Large intestine (tissue), 3 donors: ENCODE measurements at regions not wholly inside any gene's neighbourhood (a gene's known extent, or its start where the extent isn't known, plus 50 kb on each side); places are given as distances from the start of the nearest gene placed in this dataset.

Experiments
- DNase-seq, 2 donors: peaks; one replicate each; pipeline versions ENCODE4 v3.0.0 to v3.0.0-alpha.2; 2013
- H3K27ac ChIP-seq: one replicate; pipeline ENCODE4 v1.5.1; 2013; ENCODE audit warnings: low read length
- H3K27me3 ChIP-seq: 2 replicates; pipeline ENCODE4 v1.6.1; 2013; ENCODE audit warnings: low read length; ENCODE audit not compliant: control insufficient read depth, insufficient read depth
- H3K36me3 ChIP-seq: 2 replicates; pipeline ENCODE4 v1.6.1; 2013; ENCODE audit warnings: low read length; ENCODE audit not compliant: control insufficient read depth, insufficient read depth
- H3K4me1 ChIP-seq: one replicate; pipeline ENCODE4 v1.6.1; 2013; ENCODE audit warnings: low read length; ENCODE audit not compliant: control insufficient read depth, insufficient read depth
- H3K4me3 ChIP-seq: one replicate; pipeline ENCODE4 v1.5.1; 2013; ENCODE audit warnings: low read length
- H3K9me3 ChIP-seq: one replicate; pipeline ENCODE4 v1.6.1; 2013; ENCODE audit warnings: mild to moderate bottlenecking, low read depth, low read length, moderate library complexity; ENCODE audit not compliant: control insufficient read depth
- WGBS: methylation state at CpG from one replicate; pipeline ENCODE4 v1.1.5; 2013; ENCODE audit warnings: low lambda C conversion rate; ENCODE audit not compliant: insufficient coverage; 5-methylcytosine and 5-hydroxymethylcytosine counted together

DNA sequence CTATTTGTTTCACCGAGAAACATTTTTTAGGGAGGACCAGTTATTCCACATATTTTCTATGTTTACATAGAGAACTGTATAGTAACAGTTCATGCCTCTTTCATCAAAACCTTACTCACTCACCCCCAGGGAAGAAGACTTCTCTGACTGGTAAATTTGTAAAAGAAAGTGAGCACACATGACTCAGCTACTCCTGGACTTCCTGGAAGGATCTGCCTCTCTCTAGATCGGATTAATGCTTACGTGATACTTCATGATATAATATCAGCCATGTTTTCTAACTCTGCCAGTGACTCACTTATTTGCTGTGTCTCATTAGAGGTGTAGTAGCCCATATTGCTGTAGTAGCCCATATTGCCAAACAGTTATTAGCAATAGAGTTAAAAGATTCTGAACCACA lies 494.3 kb upstream of the ATXN7L3B start:
- DNase-seq, result no peak
- WGBS, result 48% methylated on average over 2 of the region's 3 CpGs
- H3K4me3 ChIP-seq, result no peak overlapping the region
- no peaks in the 10 kb centered on the region for H3K36me3 ChIP-seq
- no peaks in the 10 kb centered on the region for H3K4me1 ChIP-seq
- H3K27me3 ChIP-seq, result no peaks in the 10 kb centered on the region
- H3K27ac ChIP-seq, result no peak overlapping the region
- no peaks in the 10 kb centered on the region for H3K9me3 ChIP-seq

GRCh38 chr12:74049348-74049747 lies 488.3 kb upstream of the ATXN7L3B start:
- Histone ChIP-seq H3K36me3 (no peaks in the 10 kb centered on the region), H3K4me1 (no peaks in the 10 kb centered on the region), H3K27ac (no peak overlapping the region), H3K9me3 (no peaks in the 10 kb centered on the region), H3K27me3 (no peaks in the 10 kb centered on the region), H3K4me3 (no peak overlapping the region)
- 80% methylated on average over 1 of the region's 3 CpGs for WGBS
- no peak for DNase-seq

- 100% methylated on average over 1 of the region's 1 CpG for WGBS
- no peak overlapping the region for H3K27ac ChIP-seq
- H3K4me1 ChIP-seq, result no peaks in the 10 kb centered on the region
- H3K9me3 ChIP-seq, result no peaks in the 10 kb centered on the region
- no peaks in the 10 kb centered on the region for H3K27me3 ChIP-seq
- H3K4me3 ChIP-seq, result no peak overlapping the region
- H3K36me3 ChIP-seq, result no peaks in the 10 kb centered on the region
- DNase-seq, result no peak
These were observed 485.8 kb upstream of the ATXN7L3B start for GRCh38 chr12:74051848-74052247.

- Histone ChIP-seq H3K36me3 (no peaks in the 10 kb centered on the region), H3K27me3 (no peaks in the 10 kb centered on the region), H3K9me3 (no peaks in the 10 kb centered on the region), H3K4me3 (no peak overlapping the region), H3K4me1 (no peaks in the 10 kb centered on the region), H3K27ac (no peak overlapping the region)
- no peak for DNase-seq
- no CpG with 5 or more reads among the region's 2 CpGs for WGBS
These were observed 471.2 kb upstream of the ATXN7L3B start for GRCh38 chr12:74066476-74066875.

- Histone ChIP-seq H3K4me3 (no peak overlapping the region), H3K27ac (no peak overlapping the region), H3K27me3 (no peaks in the 10 kb centered on the region), H3K9me3 (no peaks in the 10 kb centered on the region), H3K4me1 (no peaks in the 10 kb centered on the region), H3K36me3 (no peaks in the 10 kb centered on the region)
- WGBS, result 100% methylated on average over 2 of the region's 3 CpGs
- no peak for DNase-seq
These were observed 466.5 kb upstream of the ATXN7L3B start for GRCh38 chr12:74071182-74071581.

DNA sequence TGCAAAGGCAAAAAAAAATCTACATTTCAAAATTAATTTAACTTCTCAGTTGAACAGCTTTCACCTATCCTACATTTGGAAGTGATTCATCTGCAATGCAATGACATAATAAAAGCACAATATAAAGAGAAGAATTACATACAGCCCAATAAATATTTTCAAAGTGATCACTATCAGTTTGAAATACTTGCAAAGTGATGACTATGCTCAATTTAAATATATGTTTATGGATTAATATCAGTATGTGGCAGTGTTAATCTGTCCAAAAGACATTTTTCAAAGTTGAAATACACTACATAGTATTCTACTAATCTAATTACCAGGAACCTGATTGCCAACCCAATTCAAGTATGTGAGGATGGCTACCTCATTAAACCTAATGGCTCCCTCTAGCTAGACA lies 460.7 kb upstream of the ATXN7L3B start:
- H3K27me3 ChIP-seq, result no peaks in the 10 kb centered on the region
- H3K27ac ChIP-seq, result no peak overlapping the region
- H3K4me3 ChIP-seq, result no peak overlapping the region
- no peak for DNase-seq
- no peaks in the 10 kb centered on the region for H3K9me3 ChIP-seq
- H3K36me3 ChIP-seq, result no peaks in the 10 kb centered on the region
- H3K4me1 ChIP-seq, result no peaks in the 10 kb centered on the region

DNA sequence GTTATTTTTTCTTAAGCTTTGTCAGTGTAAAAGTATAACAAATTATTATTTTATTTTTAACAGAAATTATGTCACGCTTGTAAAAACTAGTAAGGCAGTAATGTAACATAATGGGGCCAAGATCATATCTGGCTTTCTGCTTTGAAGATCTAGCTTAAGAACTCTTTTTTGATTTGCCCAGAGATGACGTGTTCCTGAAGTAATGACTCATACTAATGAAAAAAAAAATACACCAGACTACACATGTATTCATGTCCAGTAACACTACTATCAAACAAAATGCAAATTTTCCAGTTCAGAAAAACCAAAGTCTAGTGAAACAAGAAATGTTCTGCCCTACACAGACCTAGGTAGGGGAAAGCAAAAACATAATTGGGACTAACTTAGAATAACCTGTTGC lies 432.2 kb upstream of the ATXN7L3B start:
- H3K27me3 ChIP-seq, result no peaks in the 10 kb centered on the region
- no peaks in the 10 kb centered on the region for H3K36me3 ChIP-seq
- no peak for DNase-seq
- WGBS, result 79% methylated on average over 2 of the region's 2 CpGs
- no peaks in the 10 kb centered on the region for H3K4me1 ChIP-seq
- no peak overlapping the region for H3K4me3 ChIP-seq
- H3K27ac ChIP-seq, result no peak overlapping the region
- H3K9me3 ChIP-seq, result no peaks in the 10 kb centered on the region

DNA sequence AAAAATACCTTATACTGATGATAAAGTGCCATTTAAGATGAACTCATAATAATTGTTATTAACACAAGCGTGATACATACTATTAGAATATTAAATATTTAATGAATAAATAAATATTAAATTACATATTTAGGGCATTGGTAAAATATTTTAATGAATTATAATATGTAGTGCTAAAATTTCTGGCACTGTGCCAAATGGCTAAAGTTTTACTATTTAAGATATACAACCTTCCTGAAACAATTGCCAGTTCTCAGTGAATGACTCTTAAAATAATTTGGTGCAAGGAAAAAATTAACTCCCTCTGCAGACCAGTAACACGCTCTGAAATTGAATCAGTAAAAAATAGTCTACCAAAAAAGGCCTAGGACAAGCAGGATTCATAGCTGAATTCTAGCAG lies 428.9 kb upstream of the ATXN7L3B start:
- no peak overlapping the region for H3K27ac ChIP-seq
- H3K9me3 ChIP-seq, result no peaks in the 10 kb centered on the region
- H3K36me3 ChIP-seq, result no peaks in the 10 kb centered on the region
- no peak overlapping the region for H3K4me3 ChIP-seq
- 100% methylated on average over 1 of the region's 2 CpGs for WGBS
- no peaks in the 10 kb centered on the region for H3K27me3 ChIP-seq
- no peaks in the 10 kb centered on the region for H3K4me1 ChIP-seq
- no peak for DNase-seq

GRCh38 chr12:74111688-74112360 lies 425.8 kb upstream of the ATXN7L3B start:
- no peaks in the 10 kb centered on the region for H3K36me3 ChIP-seq
- no peak overlapping the region for H3K27ac ChIP-seq
- no peak for DNase-seq
- no peaks in the 10 kb centered on the region for H3K9me3 ChIP-seq
- WGBS, result 100% methylated on average over 1 of the region's 8 CpGs
- no peaks in the 10 kb centered on the region for H3K4me1 ChIP-seq
- H3K27me3 ChIP-seq, result no peaks in the 10 kb centered on the region
- no peak overlapping the region for H3K4me3 ChIP-seq

DNA sequence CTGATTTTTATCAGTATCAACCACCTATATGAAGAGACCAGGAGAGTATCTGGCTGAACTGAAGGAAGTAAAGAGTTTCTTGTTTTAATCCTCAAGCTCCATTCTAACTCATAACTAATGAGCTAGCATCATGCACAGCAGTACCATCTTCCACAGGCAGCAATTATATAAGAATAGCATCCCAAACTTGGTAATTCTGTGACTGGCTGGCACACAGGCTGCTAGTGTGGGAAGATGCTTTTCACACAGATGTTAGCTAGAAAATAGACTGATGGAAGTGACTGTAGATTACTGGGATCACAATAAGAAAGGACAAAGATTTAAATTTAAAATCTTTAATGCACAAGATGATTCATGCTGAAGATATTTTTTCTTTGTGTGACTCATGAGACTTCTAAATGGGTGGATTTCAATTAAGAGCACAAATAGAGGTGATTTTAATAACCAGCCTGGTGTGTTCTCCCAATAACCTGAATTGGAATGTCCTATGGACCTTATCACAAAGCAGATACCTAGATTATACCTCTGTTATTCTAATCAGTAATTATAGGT lies 417.7 kb upstream of the ATXN7L3B start:
- Histone ChIP-seq H3K4me3 (no peak overlapping the region), H3K4me1 (no peaks in the 10 kb centered on the region), H3K27ac (no peak overlapping the region), H3K27me3 (no peaks in the 10 kb centered on the region), H3K9me3 (no peaks in the 10 kb centered on the region), H3K36me3 (no peaks in the 10 kb centered on the region)
- no peak for DNase-seq

DNA sequence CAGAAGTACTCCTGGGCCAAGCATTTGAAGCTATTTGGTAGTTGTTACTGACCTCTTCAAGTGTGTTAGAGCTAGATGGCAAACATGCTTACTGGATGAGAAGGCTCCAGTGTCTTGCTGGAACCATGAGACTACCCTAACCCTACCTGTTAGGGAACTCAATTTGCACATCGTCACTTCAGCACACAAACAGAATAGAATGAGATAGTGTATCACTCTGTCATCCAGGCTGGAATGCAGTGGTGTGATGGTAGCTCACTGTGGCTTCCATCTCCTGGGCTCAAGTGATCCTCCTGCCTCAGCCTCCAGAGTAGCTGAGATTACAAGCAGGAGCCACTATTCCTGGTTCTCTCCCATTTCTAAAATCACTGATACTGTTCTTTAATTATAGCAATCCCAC lies 417.0 kb upstream of the ATXN7L3B start:
- no peaks in the 10 kb centered on the region for H3K27me3 ChIP-seq
- WGBS, result no CpG with 5 or more reads among the region's 1 CpG
- no peaks in the 10 kb centered on the region for H3K9me3 ChIP-seq
- DNase-seq, result no peak
- no peak overlapping the region for H3K27ac ChIP-seq
- H3K4me3 ChIP-seq, result no peak overlapping the region
- no peaks in the 10 kb centered on the region for H3K36me3 ChIP-seq
- H3K4me1 ChIP-seq, result no peaks in the 10 kb centered on the region
